ENCODE measurements at regions not wholly inside any gene's neighbourhood (a gene's known extent, or its start where the extent isn't known, plus 50 kb on each side); places are given as distances from the start of the nearest gene placed in this dataset.

DNA sequence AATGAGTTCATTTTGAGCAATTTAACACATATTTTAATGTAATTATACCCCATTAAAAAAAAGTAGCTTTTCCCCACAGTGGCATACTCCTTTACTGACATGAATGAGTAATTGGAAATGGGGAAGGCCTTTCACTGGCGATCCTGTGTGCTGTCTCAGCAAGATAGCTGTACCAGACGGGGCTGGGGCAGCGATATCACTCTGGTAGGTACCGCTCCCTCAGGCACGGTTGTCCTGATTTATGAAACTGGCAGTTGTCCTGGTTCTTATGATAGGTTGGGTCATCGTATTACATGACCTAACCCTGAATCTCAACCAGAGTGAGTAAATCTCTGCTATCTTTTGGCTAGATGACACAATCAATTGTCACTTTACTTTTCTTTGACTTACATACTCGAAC lies 355.0 kb upstream of the MAP3K7 start:
- Histone ChIP-seq H3K27ac (replicated peaks) (no peak overlapping the region), H3K4me3 (replicated peaks; ENCODE audit: insufficient read depth, low read length) (no peak overlapping the region), H3K27me3 (ENCODE audit: insufficient read depth, poor library complexity, severe bottlenecking) (no peaks in the 10 kb centered on the region)
- DNase-seq (ENCODE audit: low read depth in 1 of 2, low spot score in 1 of 2) = no peak
- TF ChIP-seq, protein P1, sequence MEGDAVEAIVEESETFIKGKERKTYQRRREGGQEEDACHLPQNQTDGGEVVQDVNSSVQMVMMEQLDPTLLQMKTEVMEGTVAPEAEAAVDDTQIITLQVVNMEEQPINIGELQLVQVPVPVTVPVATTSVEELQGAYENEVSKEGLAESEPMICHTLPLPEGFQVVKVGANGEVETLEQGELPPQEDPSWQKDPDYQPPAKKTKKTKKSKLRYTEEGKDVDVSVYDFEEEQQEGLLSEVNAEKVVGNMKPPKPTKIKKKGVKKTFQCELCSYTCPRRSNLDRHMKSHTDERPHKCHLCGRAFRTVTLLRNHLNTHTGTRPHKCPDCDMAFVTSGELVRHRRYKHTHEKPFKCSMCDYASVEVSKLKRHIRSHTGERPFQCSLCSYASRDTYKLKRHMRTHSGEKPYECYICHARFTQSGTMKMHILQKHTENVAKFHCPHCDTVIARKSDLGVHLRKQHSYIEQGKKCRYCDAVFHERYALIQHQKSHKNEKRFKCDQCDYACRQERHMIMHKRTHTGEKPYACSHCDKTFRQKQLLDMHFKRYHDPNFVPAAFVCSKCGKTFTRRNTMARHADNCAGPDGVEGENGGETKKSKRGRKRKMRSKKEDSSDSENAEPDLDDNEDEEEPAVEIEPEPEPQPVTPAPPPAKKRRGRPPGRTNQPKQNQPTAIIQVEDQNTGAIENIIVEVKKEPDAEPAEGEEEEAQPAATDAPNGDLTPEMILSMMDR (IDR thresholded peaks at IDR 0.05; ENCODE audit: insufficient read depth, low read length) = no peak
- TF ChIP-seq, protein P2, sequence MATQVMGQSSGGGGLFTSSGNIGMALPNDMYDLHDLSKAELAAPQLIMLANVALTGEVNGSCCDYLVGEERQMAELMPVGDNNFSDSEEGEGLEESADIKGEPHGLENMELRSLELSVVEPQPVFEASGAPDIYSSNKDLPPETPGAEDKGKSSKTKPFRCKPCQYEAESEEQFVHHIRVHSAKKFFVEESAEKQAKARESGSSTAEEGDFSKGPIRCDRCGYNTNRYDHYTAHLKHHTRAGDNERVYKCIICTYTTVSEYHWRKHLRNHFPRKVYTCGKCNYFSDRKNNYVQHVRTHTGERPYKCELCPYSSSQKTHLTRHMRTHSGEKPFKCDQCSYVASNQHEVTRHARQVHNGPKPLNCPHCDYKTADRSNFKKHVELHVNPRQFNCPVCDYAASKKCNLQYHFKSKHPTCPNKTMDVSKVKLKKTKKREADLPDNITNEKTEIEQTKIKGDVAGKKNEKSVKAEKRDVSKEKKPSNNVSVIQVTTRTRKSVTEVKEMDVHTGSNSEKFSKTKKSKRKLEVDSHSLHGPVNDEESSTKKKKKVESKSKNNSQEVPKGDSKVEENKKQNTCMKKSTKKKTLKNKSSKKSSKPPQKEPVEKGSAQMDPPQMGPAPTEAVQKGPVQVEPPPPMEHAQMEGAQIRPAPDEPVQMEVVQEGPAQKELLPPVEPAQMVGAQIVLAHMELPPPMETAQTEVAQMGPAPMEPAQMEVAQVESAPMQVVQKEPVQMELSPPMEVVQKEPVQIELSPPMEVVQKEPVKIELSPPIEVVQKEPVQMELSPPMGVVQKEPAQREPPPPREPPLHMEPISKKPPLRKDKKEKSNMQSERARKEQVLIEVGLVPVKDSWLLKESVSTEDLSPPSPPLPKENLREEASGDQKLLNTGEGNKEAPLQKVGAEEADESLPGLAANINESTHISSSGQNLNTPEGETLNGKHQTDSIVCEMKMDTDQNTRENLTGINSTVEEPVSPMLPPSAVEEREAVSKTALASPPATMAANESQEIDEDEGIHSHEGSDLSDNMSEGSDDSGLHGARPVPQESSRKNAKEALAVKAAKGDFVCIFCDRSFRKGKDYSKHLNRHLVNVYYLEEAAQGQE (IDR thresholded peaks at IDR 0.05; ENCODE audit: insufficient replicate concordance, low read depth) = no peak
- TF ChIP-seq GABPA (IDR thresholded peaks at IDR 0.05; ENCODE audit: low read depth) (no peak), POLR2AphosphoS5 (IDR thresholded peaks at IDR 0.05; ENCODE audit: low read depth) (no peak), SPI1 (IDR thresholded peaks at IDR 0.05; ENCODE audit: borderline replicate concordance, low read depth) (no peak)

DNA sequence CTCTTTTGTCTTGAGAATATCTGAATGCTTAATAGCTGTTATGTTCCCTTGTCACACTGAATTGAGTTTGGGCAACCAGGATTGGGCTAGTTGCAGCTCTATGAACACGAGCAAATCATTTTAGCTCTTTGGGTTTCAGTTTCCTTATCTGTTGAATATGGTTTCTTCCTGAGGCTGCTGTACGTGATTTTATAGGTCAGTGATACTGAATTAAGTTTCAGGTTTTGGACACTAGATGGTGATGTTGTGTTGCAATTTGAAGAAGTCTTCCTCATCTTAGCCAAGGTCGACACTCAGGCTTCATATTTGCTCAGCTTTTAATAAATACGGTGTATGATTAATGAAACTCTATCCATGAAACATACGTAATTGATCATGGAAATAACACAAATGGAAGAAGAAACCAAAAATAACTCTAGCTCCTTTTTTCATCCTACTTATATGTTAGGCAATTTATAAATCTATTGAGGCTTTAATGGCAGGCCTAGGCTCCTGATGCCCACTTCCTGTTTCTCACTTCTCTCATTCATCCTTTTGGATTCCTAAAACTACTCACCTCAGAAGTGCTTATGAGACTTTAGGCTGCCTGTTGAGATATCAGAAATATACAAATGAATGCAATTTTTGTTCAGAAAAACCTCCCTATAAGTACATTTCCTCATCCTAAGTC lies 354.1 kb upstream of the MAP3K7 start:
- Histone ChIP-seq H3K4me3 (replicated peaks; ENCODE audit: insufficient read depth, low read length) (no peak overlapping the region), H3K27me3 (ENCODE audit: insufficient read depth, poor library complexity, severe bottlenecking) (no peaks in the 10 kb centered on the region), H3K27ac (replicated peaks) (no peak overlapping the region)
- peak; percentile 61 for TF ChIP-seq SPI1 (IDR thresholded peaks at IDR 0.05; ENCODE audit: borderline replicate concordance, low read depth)
- TF ChIP-seq, protein P1 (IDR thresholded peaks at IDR 0.05; ENCODE audit: insufficient read depth, low read length) = peak; percentile 9
- TF ChIP-seq, protein P2 (IDR thresholded peaks at IDR 0.05; ENCODE audit: insufficient replicate concordance, low read depth) = no peak
- DNase-seq (ENCODE audit: low read depth in 1 of 2, low spot score in 1 of 2) = peak; percentile 8 to 16

DNA sequence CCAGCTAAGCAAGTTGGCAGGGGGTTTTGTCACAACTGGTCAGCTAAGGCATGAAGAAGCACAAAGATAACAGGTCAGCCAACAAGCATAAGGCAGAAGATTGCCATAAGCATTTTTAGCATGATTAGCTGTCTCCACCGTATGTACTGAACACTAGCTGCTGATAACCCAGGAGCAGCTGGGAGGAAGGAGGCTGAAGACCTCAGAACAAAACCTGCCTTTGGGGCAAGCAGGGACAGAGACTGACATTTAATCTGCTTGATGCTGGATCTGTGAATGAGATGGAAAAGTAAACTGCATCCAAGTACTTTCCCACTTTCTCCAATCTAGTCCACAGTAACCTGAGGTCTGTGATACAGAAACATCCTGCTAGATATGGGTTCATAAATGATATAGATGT lies 353.0 kb upstream of the MAP3K7 start:
- no peak for TF ChIP-seq GABPA (IDR thresholded peaks at IDR 0.05; ENCODE audit: low read depth)
- TF ChIP-seq, protein P2 (IDR thresholded peaks at IDR 0.05; ENCODE audit: insufficient replicate concordance, low read depth) = no peak
- no peak for TF ChIP-seq SPI1 (IDR thresholded peaks at IDR 0.05; ENCODE audit: borderline replicate concordance, low read depth)
- TF ChIP-seq POLR2AphosphoS5 (IDR thresholded peaks at IDR 0.05; ENCODE audit: low read depth) = no peak
- TF ChIP-seq, protein P1 (IDR thresholded peaks at IDR 0.05; ENCODE audit: insufficient read depth, low read length) = no peak
- DNase-seq (ENCODE audit: low read depth in 1 of 2, low spot score in 1 of 2) = no peak
- Histone ChIP-seq H3K27ac (replicated peaks) (no peak overlapping the region), H3K4me3 (replicated peaks; ENCODE audit: insufficient read depth, low read length) (no peak overlapping the region), H3K27me3 (ENCODE audit: insufficient read depth, poor library complexity, severe bottlenecking) (no peaks in the 10 kb centered on the region)
